ENCODE measurements at regions not wholly inside any gene's neighbourhood (a gene's known extent, or its start where the extent isn't known, plus 50 kb on each side); places are given as distances from the start of the nearest gene placed in this dataset.

GRCh38 chr16:59733321-59733720 is 999.2 kb upstream of the GOT2 start:
- DNase-seq (ENCODE audit: low spot score), result no peak

GRCh38 chr16:59729613-59730012 is 995.5 kb upstream of the GOT2 start:
- no peak for DNase-seq (ENCODE audit: low spot score)

- no peak for DNase-seq (ENCODE audit: low spot score)
Measured at GRCh38 chr16:59719121-59719520, 985.0 kb upstream of the GOT2 start.

- DNase-seq (ENCODE audit: low spot score), result no peak
Measured at GRCh38 chr16:59707436-59708226, 973.5 kb upstream of the GOT2 start.

GRCh38 chr16:59701963-59702930 is 968.1 kb upstream of the GOT2 start:
- DNase-seq (ENCODE audit: low spot score), result no peak

GRCh38 chr16:59699786-59700185 is 965.7 kb upstream of the GOT2 start:
- no peak for DNase-seq (ENCODE audit: low spot score)

GRCh38 chr16:59698346-59699020 is 964.4 kb upstream of the GOT2 start:
- no peak for DNase-seq (ENCODE audit: low spot score)

- no peak for DNase-seq (ENCODE audit: low spot score)
Measured at GRCh38 chr16:59697761-59698160, 963.6 kb upstream of the GOT2 start.

- no peak for DNase-seq (ENCODE audit: low spot score)
Measured at GRCh38 chr16:59697236-59697635, 963.1 kb upstream of the GOT2 start.

- DNase-seq (ENCODE audit: low spot score), result no peak
Measured at GRCh38 chr16:59696495-59696894, 962.4 kb upstream of the GOT2 start.

GRCh38 chr16:59690216-59690615 is 956.1 kb upstream of the GOT2 start:
- DNase-seq (ENCODE audit: low spot score), result no peak

- no peak for DNase-seq (ENCODE audit: low spot score)
Measured at GRCh38 chr16:59688006-59688405, 953.9 kb upstream of the GOT2 start.

GRCh38 chr16:59686405-59686804 is 952.3 kb upstream of the GOT2 start:
- no peak for DNase-seq (ENCODE audit: low spot score)

- DNase-seq (ENCODE audit: low spot score), result no peak
Measured at GRCh38 chr16:59684911-59685310, 950.8 kb upstream of the GOT2 start.

GRCh38 chr16:59683709-59684108 is 949.6 kb upstream of the GOT2 start:
- DNase-seq (ENCODE audit: low spot score), result no peak

- no peak for DNase-seq (ENCODE audit: low spot score)
Measured at GRCh38 chr16:59665618-59666220, 931.6 kb upstream of the GOT2 start.

- no peak for DNase-seq (ENCODE audit: low spot score)
Measured at GRCh38 chr16:59658572-59658971, 924.5 kb upstream of the GOT2 start.

- DNase-seq (ENCODE audit: low spot score), result no peak
Measured at GRCh38 chr16:59655031-59655430, 920.9 kb upstream of the GOT2 start.

GRCh38 chr16:59654455-59654854 is 920.3 kb upstream of the GOT2 start:
- no peak for DNase-seq (ENCODE audit: low spot score)

- DNase-seq (ENCODE audit: low spot score), result no peak
Measured at GRCh38 chr16:59651662-59652061, 917.5 kb upstream of the GOT2 start.

- DNase-seq (ENCODE audit: low spot score), result no peak
Measured at GRCh38 chr16:59645194-59645593, 911.1 kb upstream of the GOT2 start.

GRCh38 chr16:59635674-59636073 is 901.6 kb upstream of the GOT2 start:
- DNase-seq (ENCODE audit: low spot score), result no peak
